ENCODE measurements at regions not wholly inside any gene's neighbourhood (a gene's known extent, or its start where the extent isn't known, plus 50 kb on each side); places are given as distances from the start of the nearest gene placed in this dataset.

DNA sequence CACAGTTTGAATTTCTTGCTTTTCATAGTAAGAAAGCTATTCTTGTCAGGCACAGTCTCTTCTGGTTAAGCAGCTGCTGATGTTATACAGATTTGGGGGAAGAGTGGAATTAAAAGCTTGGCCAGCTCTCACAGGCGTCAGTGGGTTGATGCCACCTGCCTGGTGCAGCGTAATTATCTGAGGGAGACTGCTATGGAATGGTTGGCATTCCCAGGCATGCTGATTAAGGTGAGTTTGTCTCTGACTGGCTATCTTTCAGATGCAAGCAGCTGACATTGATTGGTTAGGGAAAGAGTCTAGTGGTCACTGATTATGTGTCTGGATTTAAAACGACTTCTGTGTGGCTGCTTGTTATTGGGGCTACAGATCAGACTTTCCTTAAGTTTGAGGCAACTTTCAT lies 948.4 kb downstream of the UQCRFS1 start:
- TF ChIP-seq CTBP1 (IDR thresholded peaks at IDR 0.05; ENCODE audit: borderline replicate concordance) (no peak), FOXK2 (IDR thresholded peaks at IDR 0.05) (no peak), SUZ12 (IDR thresholded peaks at IDR 0.05) (no peak), L3MBTL2 (conservative IDR thresholded peaks at IDR 0.05) (no peak), LEF1 (IDR thresholded peaks at IDR 0.05; ENCODE audit: borderline replicate concordance) (no peak), BHLHE40 (IDR thresholded peaks at IDR 0.05; ENCODE audit: borderline replicate concordance) (no peak), SP1 (IDR thresholded peaks at IDR 0.05) (no peak), FOXA1 (IDR thresholded peaks at IDR 0.05) (no peak), FOXM1 (IDR thresholded peaks at IDR 0.05; ENCODE audit: borderline replicate concordance) (no peak), NFRKB (IDR thresholded peaks at IDR 0.05) (no peak), TARDBP (IDR thresholded peaks at IDR 0.05) (no peak), ELF4 (IDR thresholded peaks at IDR 0.05) (no peak)
